ENCODE measurements at regions not wholly inside any gene's neighbourhood (a gene's known extent, or its start where the extent isn't known, plus 50 kb on each side); places are given as distances from the start of the nearest gene placed in this dataset.

DNA sequence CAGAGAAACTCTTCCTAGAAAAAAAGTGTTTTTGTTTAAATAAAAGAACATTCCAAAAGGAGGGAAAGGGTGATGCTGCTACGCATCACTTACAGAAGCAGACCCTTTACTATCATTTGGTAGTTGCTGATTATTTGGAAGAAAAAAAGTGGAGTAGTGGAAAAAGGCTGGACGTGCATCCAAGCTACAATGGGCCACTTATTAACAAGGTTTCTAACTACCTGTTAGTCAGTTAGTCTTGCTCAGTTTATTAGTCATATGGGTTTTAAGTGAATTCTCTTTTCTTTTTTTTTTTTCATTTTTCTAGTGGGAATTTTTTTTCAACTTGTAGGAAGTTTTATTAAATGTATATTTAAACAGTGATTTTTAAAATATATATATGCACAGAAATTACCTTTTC, 866.0 kb downstream of the MCTP2 start:
- no peak for DNase-seq
- Mint-ChIP-seq H3K4me3 (no peak overlapping the region), H3K4me1 (no peaks in the 10 kb centered on the region), H3K27me3 (ENCODE audit: low read depth in 3 of 3) (peaks cover under 1 to 3% (median 3%) of the 10 kb centered on the region in 3 donors), H3K9me3 (peaks cover 0 to 1% (median 0%) of the 10 kb centered on the region in 6 donors), H3K36me3 (no peaks in the 10 kb centered on the region), H3K27ac (no peak overlapping the region)

DNA sequence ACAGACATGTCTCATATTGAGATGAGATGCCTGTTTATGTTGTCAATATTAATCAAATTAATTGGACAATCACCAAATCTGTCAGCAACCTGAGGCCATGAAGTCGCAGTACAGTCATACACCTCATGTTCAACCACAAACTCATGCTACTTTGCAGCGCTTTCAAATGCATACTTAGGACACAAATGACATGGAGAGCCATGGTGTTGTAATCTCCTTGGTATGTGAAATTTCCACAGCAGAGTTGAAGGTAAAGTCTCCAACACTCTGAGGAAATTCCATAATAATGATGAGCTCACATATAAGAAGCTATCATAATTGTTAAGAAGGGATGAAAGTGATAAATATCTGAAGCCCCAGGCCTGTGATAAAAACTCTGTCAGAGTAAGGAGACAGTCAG, 873.9 kb downstream of the MCTP2 start:
- peaks cover 2 to 6% (median 4%) of the 10 kb centered on the region in 3 donors for H3K27me3 Mint-ChIP-seq (ENCODE audit: low read depth in 3 of 3)
- H3K27ac Mint-ChIP-seq = no peak overlapping the region
- H3K4me3 Mint-ChIP-seq = no peak overlapping the region
- H3K4me1 Mint-ChIP-seq = no peaks in the 10 kb centered on the region
- no peaks in the 10 kb centered on the region for H3K36me3 Mint-ChIP-seq
- no peak for DNase-seq
- H3K9me3 Mint-ChIP-seq = peaks cover 0 to 1% (median 0%) of the 10 kb centered on the region in 6 donors

DNA sequence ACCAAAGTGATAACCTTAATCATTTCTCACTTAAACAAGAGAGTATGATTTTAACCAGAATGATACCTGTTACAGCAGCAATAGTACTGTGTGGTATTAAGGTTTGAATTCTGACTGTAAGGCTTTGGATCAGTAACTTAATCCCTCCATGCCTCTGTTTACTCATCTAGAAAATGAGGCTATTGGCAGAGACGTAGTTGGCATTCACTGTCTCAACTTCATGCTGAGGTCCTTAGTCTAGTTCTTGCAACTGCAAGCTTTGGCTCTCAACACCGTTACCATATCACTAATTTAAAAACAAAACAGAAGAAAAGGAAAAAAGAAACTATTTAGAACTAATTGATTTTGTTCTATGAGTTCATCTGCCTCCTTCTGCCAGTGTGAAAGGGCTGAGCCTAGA, 875.4 kb downstream of the MCTP2 start:
- Mint-ChIP-seq H3K36me3 (no peaks in the 10 kb centered on the region), H3K4me1 (no peaks in the 10 kb centered on the region), H3K4me3 (no peak overlapping the region), H3K27me3 (ENCODE audit: low read depth in 3 of 3) (peaks cover 2 to 7% (median 6%) of the 10 kb centered on the region in 3 donors), H3K9me3 (no peaks in the 10 kb centered on the region), H3K27ac (no peak overlapping the region)
- no peak for DNase-seq

DNA sequence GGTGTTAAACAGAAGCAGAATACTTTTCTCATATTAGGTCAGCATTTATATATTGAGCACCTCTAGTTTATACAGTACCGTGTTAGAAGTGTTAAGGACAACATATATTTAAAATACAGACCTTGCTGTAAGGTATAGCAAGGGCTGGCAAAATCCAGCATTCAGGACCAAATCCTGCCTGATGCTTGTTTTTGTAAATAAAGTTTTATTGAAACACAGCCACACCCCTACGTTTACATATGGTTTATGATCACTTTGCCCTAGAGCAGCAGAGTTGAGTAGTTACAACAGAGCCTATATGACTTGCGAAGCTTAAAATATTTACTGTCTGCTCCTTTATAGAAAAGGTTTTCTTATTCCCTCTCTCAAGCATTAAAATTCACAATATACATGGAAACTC, 877.3 kb downstream of the MCTP2 start:
- peaks cover 0 to 6% (median 2%) of the 10 kb centered on the region in 3 donors for H3K27me3 Mint-ChIP-seq (ENCODE audit: low read depth in 3 of 3)
- H3K4me3 Mint-ChIP-seq = no peak overlapping the region

DNA sequence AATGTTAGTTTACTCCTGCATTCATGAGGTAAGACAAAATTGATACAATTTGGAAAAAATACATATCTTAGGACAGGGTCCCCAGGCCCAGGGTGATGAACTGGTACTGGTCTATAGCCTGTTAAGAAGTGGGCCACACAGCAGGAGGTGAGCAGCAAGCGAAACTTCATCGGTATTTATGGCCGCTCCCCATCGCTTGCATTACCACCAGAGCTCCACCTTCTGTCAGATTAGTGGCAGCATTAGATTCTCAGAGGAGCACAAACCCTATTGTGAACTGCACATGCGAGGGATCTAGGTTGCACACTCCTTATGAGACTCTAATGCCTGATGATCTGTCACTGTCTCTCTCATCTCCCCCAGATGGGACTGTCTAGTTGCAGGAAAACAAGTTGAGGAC, 880.6 kb downstream of the MCTP2 start:
- H3K36me3 Mint-ChIP-seq = no peaks in the 10 kb centered on the region
- H3K9me3 Mint-ChIP-seq = peaks cover 0 to 2% (median 0%) of the 10 kb centered on the region in 6 donors
- no peak overlapping the region for H3K27ac Mint-ChIP-seq
- peaks cover 0 to 6% (median 5%) of the 10 kb centered on the region in 3 donors for H3K27me3 Mint-ChIP-seq (ENCODE audit: low read depth in 3 of 3)
- no peak for DNase-seq
- H3K4me3 Mint-ChIP-seq = no peak overlapping the region
- H3K4me1 Mint-ChIP-seq = no peaks in the 10 kb centered on the region

More for the DNA sequence above, 877.3 kb downstream of the MCTP2 start:
- Mint-ChIP-seq H3K4me1 (no peaks in the 10 kb centered on the region), H3K36me3 (no peaks in the 10 kb centered on the region), H3K27ac (no peak overlapping the region), H3K9me3 (peaks cover 0 to 2% (median 0%) of the 10 kb centered on the region in 6 donors)
- no peak for DNase-seq

DNA sequence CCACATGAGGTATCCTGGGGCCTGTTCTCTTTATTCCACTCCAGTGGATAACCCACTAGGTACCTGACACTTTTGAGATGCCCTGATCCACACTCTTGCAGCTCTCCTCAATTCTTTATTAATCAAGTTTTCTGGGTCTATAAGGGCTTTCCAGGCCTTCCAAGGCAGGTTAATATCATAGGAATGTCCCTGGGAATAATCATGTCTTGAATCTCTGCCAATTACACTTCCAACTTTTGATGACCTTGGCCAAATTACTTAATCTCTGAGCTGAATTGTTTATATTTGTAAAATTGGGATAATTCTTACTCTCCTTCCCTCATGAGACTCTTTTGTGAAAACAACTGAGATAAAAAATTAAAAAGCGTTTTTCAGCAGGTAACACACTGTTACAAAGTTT, 881.7 kb downstream of the MCTP2 start:
- Mint-ChIP-seq H3K4me1 (no peaks in the 10 kb centered on the region), H3K4me3 (no peak overlapping the region), H3K36me3 (no peaks in the 10 kb centered on the region), H3K27ac (no peak overlapping the region), H3K9me3 (peaks cover 0 to 2% (median 0%) of the 10 kb centered on the region in 6 donors), H3K27me3 (ENCODE audit: low read depth in 3 of 3) (peaks cover 2 to 6% (median 5%) of the 10 kb centered on the region in 3 donors)
- DNase-seq = no peak

DNA sequence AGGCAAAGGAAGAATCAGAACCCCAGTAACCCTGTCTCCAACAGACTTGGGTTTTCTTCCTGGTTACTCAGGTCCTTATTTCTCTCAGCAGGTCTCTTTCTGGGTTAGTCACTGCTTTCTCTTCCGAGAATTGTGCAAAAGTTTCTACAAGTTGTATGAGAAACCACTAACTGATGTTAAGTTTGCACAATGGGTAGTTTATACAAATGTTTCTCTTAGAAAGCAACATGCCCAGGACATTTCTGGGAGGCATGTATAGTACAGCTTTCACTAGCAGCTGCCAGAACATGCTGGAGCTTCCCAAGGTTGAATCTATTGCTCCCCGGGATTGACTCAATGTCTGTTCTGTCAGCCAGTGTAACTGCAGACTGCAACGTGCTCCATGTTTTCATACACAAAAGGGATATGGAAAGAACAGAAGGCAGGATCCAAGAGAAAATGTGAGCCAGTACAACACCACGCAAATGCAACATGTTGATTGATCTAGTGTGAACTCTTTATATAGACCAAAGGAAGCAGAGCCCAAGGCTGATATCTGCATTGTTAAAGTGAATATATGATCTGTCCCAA, 887.8 kb downstream of the MCTP2 start:
- Mint-ChIP-seq H3K27me3 (ENCODE audit: low read depth in 3 of 3) (peaks cover 0 to 6% (median 2%) of the 10 kb centered on the region in 3 donors), H3K9me3 (no peaks in the 10 kb centered on the region), H3K27ac (no peak overlapping the region), H3K36me3 (no peaks in the 10 kb centered on the region), H3K4me3 (no peak overlapping the region), H3K4me1 (no peaks in the 10 kb centered on the region)
- DNase-seq = no peak

DNA sequence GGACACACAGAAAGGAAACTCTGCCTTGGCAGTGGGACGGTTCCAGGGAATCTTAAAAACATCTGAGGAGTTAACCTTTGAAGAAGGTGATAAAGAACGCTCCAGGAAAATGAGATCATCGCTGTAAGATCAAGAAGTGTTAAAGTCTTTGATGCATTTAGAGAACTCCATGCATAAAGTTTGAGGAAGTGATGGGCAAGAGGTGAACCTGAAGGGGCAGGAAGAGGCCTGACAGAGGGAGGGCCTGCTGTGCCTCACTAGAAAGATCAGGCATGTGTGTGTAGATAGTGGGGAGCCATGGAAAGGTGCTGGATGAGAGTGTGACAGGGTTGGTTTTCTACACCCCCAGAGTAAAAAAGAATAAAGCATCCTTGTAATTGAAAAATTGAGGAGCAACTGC, 889.2 kb downstream of the MCTP2 start:
- no peaks in the 10 kb centered on the region for H3K9me3 Mint-ChIP-seq
- no peak overlapping the region for H3K27ac Mint-ChIP-seq
- no peak overlapping the region for H3K4me3 Mint-ChIP-seq
- peaks cover 0 to 6% (median 4%) of the 10 kb centered on the region in 3 donors for H3K27me3 Mint-ChIP-seq (ENCODE audit: low read depth in 3 of 3)
- no peak for DNase-seq
- H3K4me1 Mint-ChIP-seq = no peaks in the 10 kb centered on the region
- no peaks in the 10 kb centered on the region for H3K36me3 Mint-ChIP-seq

DNA sequence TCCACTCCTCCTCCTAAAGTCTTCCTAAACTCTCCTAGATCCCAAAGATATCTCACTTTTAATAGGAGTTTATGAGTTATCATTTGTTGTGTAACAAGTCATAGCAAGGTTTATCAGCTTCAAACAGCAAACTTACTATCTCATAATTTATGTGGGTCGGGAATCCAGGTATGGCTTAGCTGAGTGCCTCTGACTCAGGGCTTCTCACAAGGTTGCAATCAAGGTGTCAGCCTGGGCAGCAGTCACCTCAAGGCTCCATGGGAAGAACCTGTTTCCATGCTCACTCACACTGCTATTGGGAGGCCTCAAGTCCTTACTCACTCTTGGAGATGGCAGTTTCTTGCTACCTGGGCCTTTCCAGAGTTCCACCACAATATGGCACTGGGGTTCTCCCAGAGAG, 889.8 kb downstream of the MCTP2 start:
- no peak for DNase-seq
- Mint-ChIP-seq H3K4me3 (no peak overlapping the region), H3K27me3 (ENCODE audit: low read depth in 3 of 3) (peaks cover 0 to 4% (median 4%) of the 10 kb centered on the region in 3 donors), H3K4me1 (no peaks in the 10 kb centered on the region), H3K27ac (no peak overlapping the region), H3K36me3 (no peaks in the 10 kb centered on the region), H3K9me3 (no peaks in the 10 kb centered on the region)

DNA sequence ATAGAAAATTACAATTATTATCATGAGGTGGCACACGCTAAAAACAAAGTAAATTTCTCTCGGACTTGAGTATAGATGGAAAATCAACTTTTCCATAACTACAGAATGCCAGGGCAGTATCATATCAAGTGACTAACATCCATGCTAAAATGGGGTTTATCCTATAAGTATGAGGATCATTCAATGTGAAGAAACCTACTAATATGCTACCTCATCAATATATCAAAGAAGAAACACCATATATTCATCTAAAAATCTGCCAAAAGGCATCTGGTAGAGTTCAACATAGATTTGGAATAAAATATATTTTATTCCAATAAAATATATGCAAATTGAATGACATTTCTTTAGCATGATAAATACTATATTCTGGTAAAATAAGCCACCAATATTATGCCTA, 894.4 kb downstream of the MCTP2 start:
- H3K4me3 Mint-ChIP-seq = no peak overlapping the region
- H3K27ac Mint-ChIP-seq = no peak overlapping the region
- H3K9me3 Mint-ChIP-seq = no peaks in the 10 kb centered on the region
- H3K4me1 Mint-ChIP-seq = no peaks in the 10 kb centered on the region
- no peak for DNase-seq
- no peaks in the 10 kb centered on the region for H3K36me3 Mint-ChIP-seq
- H3K27me3 Mint-ChIP-seq (ENCODE audit: low read depth in 3 of 3) = peaks cover 0 to 3% (median 2%) of the 10 kb centered on the region in 3 donors

DNA sequence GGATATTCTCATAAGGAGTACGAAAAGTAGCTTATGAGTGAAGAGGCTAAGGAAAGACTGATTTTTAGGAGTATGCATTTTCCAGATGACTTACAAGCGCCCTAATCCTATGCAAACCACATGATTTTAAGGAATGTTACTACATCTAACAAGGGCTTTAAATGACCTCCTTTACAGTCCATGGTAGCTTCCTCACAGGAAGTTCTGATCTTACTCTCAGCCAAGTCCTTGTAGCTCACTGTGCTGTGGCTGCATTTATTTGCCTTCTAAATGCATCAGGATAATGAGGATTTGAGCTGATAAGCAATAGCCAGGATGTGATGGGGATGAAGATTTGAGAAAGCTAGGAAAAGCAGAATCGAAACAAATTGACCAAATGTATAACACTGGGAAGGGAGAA, 896.0 kb downstream of the MCTP2 start:
- no peaks in the 10 kb centered on the region for H3K4me1 Mint-ChIP-seq
- peaks cover 0 to 2% (median 0%) of the 10 kb centered on the region in 6 donors for H3K9me3 Mint-ChIP-seq
- H3K4me3 Mint-ChIP-seq = no peak overlapping the region
- H3K27ac Mint-ChIP-seq = no peak overlapping the region
- H3K27me3 Mint-ChIP-seq (ENCODE audit: low read depth in 3 of 3) = peaks cover 0 to 2% (median 0%) of the 10 kb centered on the region in 3 donors
- DNase-seq = no peak
- H3K36me3 Mint-ChIP-seq = no peaks in the 10 kb centered on the region

DNA sequence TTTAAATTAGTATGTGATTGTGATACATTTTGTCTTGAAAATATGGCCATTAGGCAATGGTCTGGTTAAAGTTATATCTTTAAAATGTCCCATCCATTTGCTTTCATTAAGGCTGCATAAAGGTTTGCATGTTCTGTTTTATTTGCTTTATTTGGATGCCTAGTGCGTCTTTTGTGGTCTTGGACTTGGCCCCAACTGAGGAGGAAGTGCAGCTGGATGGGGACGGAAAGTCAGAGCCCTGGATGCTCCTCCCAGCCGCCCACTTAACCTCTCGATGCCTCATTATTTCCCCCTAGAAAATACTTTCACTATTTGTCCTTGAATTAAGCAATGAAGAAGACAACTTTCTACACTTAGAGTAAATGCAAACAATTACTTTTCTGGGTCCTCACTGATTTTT, 898.2 kb downstream of the MCTP2 start:
- H3K27me3 Mint-ChIP-seq (ENCODE audit: low read depth in 3 of 3) = peaks cover 0 to 2% (median 0%) of the 10 kb centered on the region in 3 donors
- DNase-seq = no peak
- peaks cover 0 to 2% (median 0%) of the 10 kb centered on the region in 6 donors for H3K9me3 Mint-ChIP-seq
- H3K4me3 Mint-ChIP-seq = no peak overlapping the region
- no peaks in the 10 kb centered on the region for H3K36me3 Mint-ChIP-seq
- H3K4me1 Mint-ChIP-seq = no peaks in the 10 kb centered on the region
- no peak overlapping the region for H3K27ac Mint-ChIP-seq

DNA sequence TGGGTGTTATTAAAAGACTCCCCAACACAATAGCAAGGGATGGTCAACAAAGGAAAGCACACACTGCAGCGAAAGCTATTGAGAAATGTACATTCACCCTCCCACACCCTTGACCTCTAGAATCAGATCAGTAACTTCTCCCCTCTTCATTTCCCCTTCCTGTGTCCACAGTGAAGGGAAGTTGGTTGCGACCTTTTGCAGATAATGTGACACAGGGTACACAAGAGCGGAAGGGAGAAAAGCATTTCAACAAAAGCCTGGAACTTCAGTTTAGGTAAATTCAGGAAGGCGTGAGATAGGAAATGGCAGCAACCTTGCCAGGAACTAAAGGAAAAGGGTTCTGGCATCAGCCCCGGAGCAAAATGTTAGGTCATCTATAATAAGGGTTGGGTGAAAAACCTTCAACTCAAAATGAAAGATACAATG, 899.8 kb downstream of the MCTP2 start:
- Mint-ChIP-seq H3K27ac (no peak overlapping the region), H3K4me3 (no peak overlapping the region), H3K36me3 (no peaks in the 10 kb centered on the region), H3K9me3 (peaks cover 0 to 10% (median 0%) of the 10 kb centered on the region in 6 donors), H3K4me1 (no peaks in the 10 kb centered on the region), H3K27me3 (ENCODE audit: low read depth in 3 of 3) (no peaks in the 10 kb centered on the region)
- DNase-seq = no peak

DNA sequence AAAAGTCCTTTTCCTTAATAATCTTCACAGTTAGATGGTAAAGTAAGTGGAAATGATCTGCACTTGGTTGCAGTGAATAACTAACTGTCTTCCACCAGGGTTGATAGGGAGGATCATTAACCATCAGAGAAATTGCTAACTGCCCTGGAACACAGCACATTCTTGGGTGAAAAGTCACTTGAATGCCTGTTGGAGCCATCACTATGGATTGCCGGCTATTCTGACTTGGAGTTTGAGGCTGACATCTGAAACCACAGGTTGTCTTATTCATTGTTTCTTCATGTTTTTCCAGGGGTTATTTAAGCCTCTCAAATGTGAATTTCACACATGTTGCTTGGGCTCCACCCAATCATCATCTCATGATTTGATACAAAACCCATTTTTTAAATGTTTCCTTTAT, 901.4 kb downstream of the MCTP2 start:
- no peaks in the 10 kb centered on the region for H3K27me3 Mint-ChIP-seq (ENCODE audit: low read depth in 3 of 3)
- no peaks in the 10 kb centered on the region for H3K36me3 Mint-ChIP-seq
- H3K9me3 Mint-ChIP-seq = peaks cover 0 to 10% (median 0%) of the 10 kb centered on the region in 6 donors
- no peak for DNase-seq
- no peak overlapping the region for H3K27ac Mint-ChIP-seq
- no peaks in the 10 kb centered on the region for H3K4me1 Mint-ChIP-seq
- H3K4me3 Mint-ChIP-seq = no peak overlapping the region

DNA sequence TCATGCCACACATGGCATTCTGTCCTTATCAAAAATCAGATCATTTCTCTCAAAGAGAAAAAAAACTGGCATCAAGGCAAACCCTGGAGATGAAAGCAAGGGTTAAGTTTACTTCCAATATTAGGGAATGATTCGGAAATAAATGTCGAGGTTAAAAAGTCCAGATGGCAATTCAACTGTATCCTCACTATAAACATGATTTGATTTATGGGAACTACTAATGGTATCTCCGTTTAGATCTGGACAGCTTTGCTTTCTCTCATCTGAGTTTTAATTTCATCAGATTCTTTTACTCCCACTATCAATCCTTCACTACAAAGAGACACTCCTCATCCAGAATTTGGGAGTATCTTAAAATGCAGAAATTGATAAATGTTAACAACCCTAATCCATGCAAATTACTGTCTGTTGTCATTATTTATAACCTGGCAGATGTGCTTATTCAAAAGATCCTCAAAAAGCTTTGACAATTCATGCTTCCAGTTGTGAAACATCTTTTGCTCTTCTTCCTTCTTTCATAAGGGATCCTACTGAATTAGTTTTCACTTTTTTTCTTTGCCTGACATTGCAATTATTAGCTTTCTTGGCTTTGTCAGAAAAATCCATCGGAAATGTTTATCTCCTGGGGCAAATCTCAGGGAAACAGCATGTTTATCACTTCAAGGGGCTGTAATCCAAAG, 903.2 kb downstream of the MCTP2 start:
- Mint-ChIP-seq H3K4me1 (no peaks in the 10 kb centered on the region), H3K27ac (no peak overlapping the region), H3K36me3 (no peaks in the 10 kb centered on the region), H3K9me3 (peaks cover 0 to 10% (median 0%) of the 10 kb centered on the region in 6 donors), H3K27me3 (ENCODE audit: low read depth in 3 of 3) (no peaks in the 10 kb centered on the region), H3K4me3 (no peak overlapping the region)
- DNase-seq = no peak

Measured in immature natural killer cell (primary cell).